HFF-Myc (cell line): ENCODE measurements at regions not wholly inside any gene's neighbourhood (a gene's known extent, or its start where the extent isn't known, plus 50 kb on each side); places are given as distances from the start of the nearest gene placed in this dataset.

Experiments used
- DNase-seq: peaks from one replicate; pipeline ENCODE4 v3.0.0-alpha.2; 2011; ENCODE audit warnings: low read depth; ENCODE audit errors: extremely low read depth
- H3K4me3 ChIP-seq: replicated peaks from 2 replicates; pipeline ENCODE4 v1.5.1; 2011; ENCODE audit warnings: low read depth, mild to moderate bottlenecking, control low read depth, low read length
- TF ChIP-seq, protein P1 (sequence below): IDR thresholded peaks from 2 replicates; pipeline ENCODE4 v1.5.1; 2012; ENCODE audit warnings: mild to moderate bottlenecking, low read depth, low read length, control low read depth; ENCODE audit errors: missing control alignments

DNA sequence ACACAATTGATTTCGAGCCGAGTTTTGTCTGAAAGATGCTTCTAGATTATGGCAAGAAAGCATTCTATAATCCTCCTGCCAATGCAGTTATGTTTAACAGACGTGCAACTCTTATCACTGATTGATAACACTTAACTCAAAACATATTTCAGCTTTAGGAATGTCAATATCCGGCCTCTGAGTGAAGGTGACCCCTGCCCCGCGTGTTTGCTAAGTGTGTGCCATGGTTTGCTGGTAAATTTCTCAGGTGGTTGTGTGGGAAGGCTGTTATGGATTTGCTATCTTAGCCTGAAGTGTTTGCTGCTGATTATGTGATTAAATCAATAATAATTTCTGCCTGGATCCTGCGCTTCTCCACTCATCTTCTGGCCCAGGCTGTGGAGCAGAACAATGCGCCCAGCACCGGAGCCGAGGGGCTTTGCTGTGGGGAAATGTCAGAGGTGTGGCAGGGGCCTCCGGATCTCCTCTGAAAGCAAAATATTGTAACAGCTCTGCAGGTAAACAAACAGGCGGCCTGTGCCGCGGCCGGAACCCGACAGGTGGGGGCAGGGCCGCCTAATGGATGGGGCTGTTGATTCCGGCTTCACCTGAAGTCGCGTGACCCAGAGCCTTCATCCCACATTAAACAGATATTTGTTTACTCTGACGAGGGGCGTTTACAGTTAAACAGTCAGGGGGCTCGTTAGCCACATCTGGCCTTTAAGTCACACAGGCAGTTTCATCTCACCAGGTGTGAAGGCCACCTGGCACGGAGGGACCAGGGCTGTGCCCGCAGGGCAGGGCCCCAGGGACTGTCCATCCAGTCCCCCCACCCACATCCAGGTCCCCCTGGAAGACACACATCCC is 210.7 kb upstream of the SALL3 start:
- H3K4me3 ChIP-seq: no peak overlapping the region
- TF ChIP-seq, protein P1, sequence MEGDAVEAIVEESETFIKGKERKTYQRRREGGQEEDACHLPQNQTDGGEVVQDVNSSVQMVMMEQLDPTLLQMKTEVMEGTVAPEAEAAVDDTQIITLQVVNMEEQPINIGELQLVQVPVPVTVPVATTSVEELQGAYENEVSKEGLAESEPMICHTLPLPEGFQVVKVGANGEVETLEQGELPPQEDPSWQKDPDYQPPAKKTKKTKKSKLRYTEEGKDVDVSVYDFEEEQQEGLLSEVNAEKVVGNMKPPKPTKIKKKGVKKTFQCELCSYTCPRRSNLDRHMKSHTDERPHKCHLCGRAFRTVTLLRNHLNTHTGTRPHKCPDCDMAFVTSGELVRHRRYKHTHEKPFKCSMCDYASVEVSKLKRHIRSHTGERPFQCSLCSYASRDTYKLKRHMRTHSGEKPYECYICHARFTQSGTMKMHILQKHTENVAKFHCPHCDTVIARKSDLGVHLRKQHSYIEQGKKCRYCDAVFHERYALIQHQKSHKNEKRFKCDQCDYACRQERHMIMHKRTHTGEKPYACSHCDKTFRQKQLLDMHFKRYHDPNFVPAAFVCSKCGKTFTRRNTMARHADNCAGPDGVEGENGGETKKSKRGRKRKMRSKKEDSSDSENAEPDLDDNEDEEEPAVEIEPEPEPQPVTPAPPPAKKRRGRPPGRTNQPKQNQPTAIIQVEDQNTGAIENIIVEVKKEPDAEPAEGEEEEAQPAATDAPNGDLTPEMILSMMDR: no peak
- DNase-seq: no peak

DNA sequence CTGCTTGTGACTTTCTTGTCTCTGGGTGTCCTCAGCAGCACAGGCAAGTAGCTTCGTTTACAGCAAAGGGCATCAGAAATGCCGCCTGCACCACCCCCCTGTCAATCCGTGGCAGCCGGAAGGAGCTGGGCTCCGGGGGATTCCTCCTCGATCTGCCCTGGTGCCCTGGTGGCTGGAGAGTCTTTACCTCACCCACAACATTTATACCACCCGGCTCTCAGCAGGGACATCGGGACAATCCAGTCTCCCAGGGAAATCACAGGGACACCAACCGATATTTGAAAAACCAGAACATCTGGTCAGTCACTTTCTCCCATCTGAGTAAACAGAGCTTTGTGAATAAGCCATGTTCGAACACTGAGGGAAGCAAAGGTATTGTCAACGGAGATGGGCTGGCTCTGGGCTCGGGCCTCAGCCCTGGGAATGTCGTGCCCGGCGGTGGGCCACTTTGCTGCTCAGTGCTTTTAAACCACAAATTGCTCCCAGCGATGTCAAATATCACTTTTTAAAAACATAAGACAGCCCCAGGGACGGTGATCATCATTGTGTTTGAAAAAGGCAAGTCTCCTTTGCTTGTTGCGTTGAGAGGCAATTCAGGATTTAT is 210.0 kb upstream of the SALL3 start:
- TF ChIP-seq, protein P1: no peak
- DNase-seq: no peak
- no peak overlapping the region for H3K4me3 ChIP-seq

GRCh38 chr18:78770139-78770822 is 209.3 kb upstream of the SALL3 start:
- DNase-seq: no peak
- TF ChIP-seq, protein P1: no peak
- no peak overlapping the region for H3K4me3 ChIP-seq

DNA sequence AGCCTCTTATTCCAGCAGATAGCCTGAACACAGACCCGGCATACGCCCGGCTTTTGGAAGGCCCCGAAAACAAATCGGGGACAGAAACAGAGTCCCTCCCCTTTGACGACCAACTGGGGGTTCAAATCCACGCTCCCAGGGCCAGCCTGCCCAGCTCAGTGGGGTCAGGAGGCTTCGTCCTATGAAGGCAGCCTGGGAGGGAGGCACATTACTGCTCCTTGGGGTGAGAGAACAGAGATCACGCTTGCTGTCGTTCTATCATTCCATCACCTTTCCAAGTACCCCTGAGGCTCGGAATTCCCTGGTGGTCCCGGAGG is 208.8 kb upstream of the SALL3 start:
- TF ChIP-seq, protein P1: no peak
- H3K4me3 ChIP-seq: no peak overlapping the region
- no peak for DNase-seq

GRCh38 chr18:78771496-78772359 is 207.9 kb upstream of the SALL3 start:
- H3K4me3 ChIP-seq: no peak overlapping the region
- TF ChIP-seq, protein P1: no peak
- no peak for DNase-seq

- H3K4me3 ChIP-seq: no peak overlapping the region
- TF ChIP-seq, protein P1: no peak
- DNase-seq: no peak
These were observed 207.0 kb upstream of the SALL3 start for GRCh38 chr18:78772360-78773302.
